Frontal cortex (tissue), 3 donors: ENCODE measurements at regions not wholly inside any gene's neighbourhood (a gene's known extent, or its start where the extent isn't known, plus 50 kb on each side); places are given as distances from the start of the nearest gene placed in this dataset.

Source experiments
- DNase-seq, 2 donors: peaks; one replicate each; pipeline ENCODE4 v3.0.0; 2012; ENCODE audit warnings: low spot score in 2 of 2
- FAIRE-seq: peaks from 2 replicates; lab custom pipeline; 2012; peaks lifted over from hg19 to GRCh38; lab: Jason Lieb, UNC
- donor health status: control.
- donor health status: control.
- donor health status: control.

DNA sequence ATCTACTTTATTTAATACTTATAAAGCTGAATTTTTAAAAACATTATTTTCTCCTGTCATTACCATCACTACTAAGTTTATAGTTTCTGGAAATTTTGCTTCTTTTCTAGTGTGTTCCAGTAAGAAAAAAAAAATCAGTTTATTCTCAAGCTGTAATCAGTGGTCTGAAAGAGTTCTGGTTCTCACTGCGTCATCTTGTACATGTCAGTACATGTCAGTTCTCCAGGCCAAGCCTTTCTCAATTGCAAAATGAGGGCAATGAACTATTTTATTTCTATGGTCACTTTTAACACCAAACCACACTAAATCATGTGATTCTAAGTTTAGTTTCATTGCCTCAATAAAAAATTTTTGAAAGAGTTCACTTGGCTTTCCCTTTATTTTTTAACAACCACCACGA lies 468.9 kb upstream of the LRFN5 start:
- DNase-seq (no peak), FAIRE-seq (no peak)

DNA sequence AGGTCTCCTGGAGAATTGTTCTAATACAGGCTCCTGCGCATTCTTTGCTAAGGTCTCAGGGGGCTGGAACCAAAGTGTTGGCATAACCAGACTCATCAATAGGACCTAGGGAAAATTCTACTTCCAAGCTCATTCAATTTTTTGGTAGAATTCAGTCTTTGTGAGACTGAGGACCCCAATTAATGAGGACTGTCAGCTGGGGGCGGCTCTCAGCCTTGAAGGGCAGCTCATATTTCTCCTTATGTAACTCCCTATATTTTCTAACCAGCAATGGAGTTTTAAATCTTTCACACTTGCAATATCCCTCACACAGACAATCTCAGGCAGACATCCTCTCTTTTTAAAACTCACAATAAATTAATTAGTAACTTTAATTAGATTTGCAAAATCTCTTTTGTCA lies 476.4 kb upstream of the LRFN5 start:
- FAIRE-seq = no peak
- no peak for DNase-seq

GRCh38 chr14:41120402-41120801 lies 486.3 kb upstream of the LRFN5 start:
- DNase-seq (no peak), FAIRE-seq (no peak)

GRCh38 chr14:41096131-41096530 lies 510.5 kb upstream of the LRFN5 start:
- no peak for FAIRE-seq
- DNase-seq = no peak

DNA sequence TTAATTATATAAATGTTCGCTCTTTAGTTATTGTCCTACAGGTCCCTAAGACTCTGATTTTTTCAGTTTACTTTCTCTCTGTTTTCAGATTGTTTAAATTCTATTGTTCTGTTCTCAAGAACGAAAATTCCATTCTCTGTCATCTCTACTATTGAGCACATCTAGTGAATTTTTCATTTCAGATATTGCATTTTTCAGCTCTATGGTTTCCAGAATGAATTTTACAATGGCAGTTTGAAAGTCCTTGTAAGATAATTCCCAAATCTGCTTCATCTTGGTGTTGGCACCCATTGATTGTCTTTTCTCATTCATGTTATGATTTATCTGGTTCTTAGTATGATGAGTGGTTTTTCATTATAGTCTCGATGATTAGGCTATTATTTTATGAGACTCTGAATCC lies 519.6 kb upstream of the LRFN5 start:
- DNase-seq = no peak
- no peak for FAIRE-seq

GRCh38 chr14:41073544-41073943 lies 533.1 kb upstream of the LRFN5 start:
- DNase-seq = no peak
- FAIRE-seq = no peak

DNA sequence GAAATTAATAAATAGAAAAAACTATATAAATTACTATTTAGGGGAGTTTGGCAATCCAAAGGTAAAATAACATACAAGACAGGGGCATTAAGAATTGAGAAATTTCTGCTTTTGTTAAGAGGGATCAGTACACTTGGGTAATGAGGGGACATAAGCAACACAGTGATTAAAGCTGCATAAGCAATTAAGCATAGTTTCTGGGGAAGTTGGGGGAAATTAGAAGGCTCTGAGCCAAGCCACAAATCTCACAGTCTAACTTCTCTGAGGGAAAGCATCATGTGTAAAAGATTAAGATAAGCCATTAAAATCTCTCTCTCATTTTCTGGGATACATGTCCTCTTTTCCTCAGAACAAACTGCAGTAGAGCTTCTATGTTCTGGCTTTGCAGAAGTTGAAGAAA lies 533.9 kb upstream of the LRFN5 start:
- no peak for DNase-seq
- FAIRE-seq = no peak

DNA sequence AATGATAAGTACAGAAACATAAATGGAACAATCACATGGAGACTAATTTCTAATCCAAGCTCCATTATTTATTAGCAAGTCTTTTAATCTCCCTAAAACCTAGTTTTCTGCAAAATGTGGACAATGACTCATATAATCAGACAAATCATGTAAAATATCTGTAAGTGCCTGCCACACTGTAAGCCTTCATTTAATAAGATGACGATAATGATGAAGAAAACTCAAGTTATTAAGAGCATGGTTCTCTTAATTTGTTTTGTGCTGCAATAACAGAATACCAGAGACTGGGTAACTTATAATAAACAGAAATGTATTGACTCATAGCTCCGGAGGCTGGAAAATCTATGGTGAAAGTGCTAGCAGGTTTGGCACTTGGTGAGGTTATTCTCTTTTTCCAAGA lies 535.3 kb upstream of the LRFN5 start:
- no peak for DNase-seq

DNA sequence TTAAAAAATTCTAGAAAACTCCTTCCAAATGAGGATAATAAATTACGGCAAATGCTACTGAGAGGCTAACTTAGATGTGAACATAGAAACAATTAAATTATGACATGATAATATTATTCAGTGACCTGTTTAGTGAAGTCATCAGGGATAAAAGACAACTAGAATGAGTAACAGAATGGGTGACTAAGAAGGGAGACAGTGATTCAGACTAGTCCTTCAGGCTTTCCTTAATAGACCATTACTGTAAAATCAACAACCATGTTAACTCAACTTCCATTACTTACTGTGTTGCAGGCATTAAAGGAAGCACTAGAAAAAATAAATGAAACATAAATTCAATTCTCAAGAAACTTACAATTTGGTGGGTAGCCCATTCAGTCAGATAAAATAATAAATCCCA lies 543.9 kb upstream of the LRFN5 start:
- FAIRE-seq = no peak
- no peak for DNase-seq

More for the DNA sequence above, 535.3 kb upstream of the LRFN5 start:
- FAIRE-seq = no peak

GRCh38 chr14:41055589-41055988 lies 551.1 kb upstream of the LRFN5 start:
- DNase-seq (no peak), FAIRE-seq (no peak)

- DNase-seq (no peak), FAIRE-seq (no peak)
These were observed 554.9 kb upstream of the LRFN5 start for GRCh38 chr14:41051801-41052200.

- DNase-seq (no peak), FAIRE-seq (no peak)
These were observed 558.9 kb upstream of the LRFN5 start for GRCh38 chr14:41047763-41048162.

- no peak for FAIRE-seq
- DNase-seq = no peak
These were observed 569.3 kb upstream of the LRFN5 start for GRCh38 chr14:41037388-41037787.

DNA sequence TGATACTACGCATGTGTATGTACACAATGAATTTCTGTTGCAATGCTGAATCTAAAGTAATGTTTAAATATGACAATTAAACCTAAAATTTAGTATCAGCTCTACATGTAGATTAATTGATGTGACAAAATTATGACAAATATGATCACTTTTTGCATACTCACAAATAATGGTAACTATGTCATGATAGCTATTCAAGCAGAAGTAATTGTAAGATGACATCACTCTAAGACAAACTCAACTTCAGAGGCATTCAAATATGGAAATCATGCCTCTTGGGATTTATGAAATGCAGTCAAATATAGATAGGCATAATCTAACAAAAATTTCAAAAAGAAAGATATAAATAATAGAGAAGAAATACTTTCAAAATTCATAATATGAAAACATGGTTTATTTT lies 571.7 kb upstream of the LRFN5 start:
- DNase-seq (no peak), FAIRE-seq (no peak)

GRCh38 chr14:41022932-41023331 lies 583.7 kb upstream of the LRFN5 start:
- FAIRE-seq (no peak), DNase-seq (no peak)

GRCh38 chr14:41016213-41016612 lies 590.5 kb upstream of the LRFN5 start:
- DNase-seq = no peak
- FAIRE-seq = no peak

- no peak for FAIRE-seq
- no peak for DNase-seq
These were observed 606.3 kb upstream of the LRFN5 start for GRCh38 chr14:41000350-41000749.

DNA sequence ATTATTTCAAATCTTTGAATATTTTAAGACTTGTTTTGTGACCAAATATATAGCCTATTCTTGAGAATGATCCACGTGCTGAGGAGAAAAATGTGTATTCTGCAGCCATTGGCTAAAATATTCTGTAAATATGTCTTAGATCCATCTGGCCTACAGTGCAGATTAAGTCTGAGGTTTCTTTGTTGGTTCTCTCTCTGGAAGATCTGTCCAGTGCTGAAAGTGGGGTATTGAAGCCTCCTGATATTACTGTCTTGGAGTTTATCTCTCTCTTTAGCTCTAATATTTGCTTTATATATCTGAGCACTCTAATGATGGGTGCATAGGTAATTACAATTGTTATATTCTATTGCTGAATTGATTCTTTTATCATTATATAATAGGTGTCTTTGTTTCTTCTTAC lies 617.4 kb upstream of the LRFN5 start:
- DNase-seq (no peak), FAIRE-seq (no peak)

DNA sequence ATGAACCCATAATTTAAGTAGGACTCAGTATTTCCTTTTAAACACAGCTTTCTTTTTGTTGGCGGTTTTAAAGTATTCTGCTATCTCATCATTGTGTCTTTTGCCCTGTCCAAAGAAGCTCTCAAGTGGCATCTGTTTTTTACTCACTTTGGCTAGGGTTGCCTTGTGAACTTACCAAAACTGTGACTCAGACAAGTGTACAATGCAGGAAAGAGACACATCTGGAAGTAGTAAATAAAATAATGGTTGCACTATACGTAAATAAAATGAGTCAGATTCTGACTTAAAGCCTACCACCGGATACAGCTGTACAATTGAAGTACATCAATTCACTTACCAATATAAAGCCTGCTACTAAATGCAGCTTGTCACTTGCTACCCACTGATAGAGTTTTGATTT lies 619.2 kb upstream of the LRFN5 start:
- FAIRE-seq (no peak), DNase-seq (no peak)

DNA sequence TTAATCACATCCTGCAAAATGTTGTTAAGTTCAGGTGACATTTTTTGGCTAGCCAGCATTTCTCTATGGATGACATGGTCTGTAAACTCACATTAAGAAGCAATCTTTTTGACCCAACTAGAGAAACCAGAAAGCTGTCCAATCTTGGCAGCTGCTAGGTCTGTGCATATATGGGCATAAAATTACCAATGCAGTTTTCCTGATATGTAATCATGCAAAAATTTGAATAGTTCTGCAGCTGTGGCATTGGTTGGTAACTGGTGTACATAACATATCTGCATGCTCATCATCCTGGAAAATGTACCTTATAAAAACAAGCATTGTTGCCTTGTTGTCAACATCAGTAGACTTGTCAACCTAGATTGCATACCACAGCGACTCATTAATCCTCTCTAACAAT lies 620.0 kb upstream of the LRFN5 start:
- DNase-seq (no peak), FAIRE-seq (no peak)

DNA sequence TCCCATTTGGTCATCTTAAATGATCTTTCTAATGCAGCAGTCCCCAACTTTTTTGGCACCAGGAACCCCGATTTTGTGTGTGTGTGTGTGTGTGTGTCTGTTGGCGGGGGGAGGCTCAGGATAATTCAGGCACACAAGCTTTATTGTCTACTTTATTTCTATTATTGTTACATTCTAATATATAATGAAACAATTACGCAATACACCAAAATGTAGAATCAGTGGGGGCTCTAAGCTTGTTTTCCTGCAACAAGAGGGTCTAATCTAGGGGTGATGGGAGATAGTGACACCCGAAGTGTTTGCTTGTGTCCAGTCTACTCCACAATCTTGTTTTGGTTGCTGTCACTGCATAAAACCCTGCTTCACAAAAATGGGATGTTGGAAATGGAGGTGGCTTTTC lies 621.1 kb upstream of the LRFN5 start:
- no peak for FAIRE-seq
- no peak for DNase-seq

DNA sequence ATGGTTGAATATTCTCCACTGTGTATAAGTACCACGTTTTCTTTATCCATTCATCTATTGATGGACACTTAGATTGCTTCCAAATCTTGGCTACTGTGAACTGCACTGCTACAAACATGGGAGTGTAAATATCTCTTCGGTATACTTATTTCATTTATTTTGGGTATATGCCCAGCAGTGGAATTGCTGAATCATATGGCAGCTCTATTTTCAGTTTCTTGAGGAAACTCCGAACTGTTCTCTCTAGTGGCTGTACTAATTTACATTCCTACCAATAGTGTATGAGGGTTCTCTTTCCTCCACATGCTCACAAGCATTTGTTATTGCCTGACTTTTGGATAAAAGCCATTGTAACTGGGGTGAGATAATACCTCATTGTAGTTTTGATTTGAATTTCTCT lies 623.1 kb upstream of the LRFN5 start:
- DNase-seq (no peak), FAIRE-seq (no peak)

DNA sequence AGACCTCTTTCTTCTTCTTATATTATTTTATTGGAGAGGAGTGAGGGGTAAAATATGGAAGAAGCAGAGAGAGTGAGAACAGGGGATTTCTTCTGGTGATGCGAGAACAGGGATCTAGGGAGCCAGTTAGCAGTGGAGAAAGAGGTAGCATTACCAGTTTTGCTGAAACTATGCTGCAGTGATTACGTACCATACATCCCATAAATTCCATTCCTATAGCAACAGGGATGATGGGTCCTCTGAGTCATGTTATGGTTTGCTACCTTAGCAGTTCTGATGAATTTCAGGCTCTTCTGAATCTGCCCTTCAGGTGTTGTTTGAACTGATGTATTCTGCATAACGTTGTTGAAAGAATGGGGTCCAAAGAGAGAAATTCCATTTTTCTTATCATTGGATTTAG lies 625.4 kb upstream of the LRFN5 start:
- FAIRE-seq = no peak
- DNase-seq = no peak
